PC-9 (cell line): ENCODE measurements at regions not wholly inside any gene's neighbourhood (a gene's known extent, or its start where the extent isn't known, plus 50 kb on each side); places are given as distances from the start of the nearest gene placed in this dataset.

Experiments used
- CTCF ChIP-seq: fragments of 200-600 bp; sonication (generic); conservative IDR thresholded peaks from 2 replicates; pipeline ENCODE4 v1.6.1; 2017; ENCODE audit warnings: mixed run types, antibody characterized with exemption, mild to moderate bottlenecking, moderate library complexity
- EZH2 ChIP-seq: fragments of 200-600 bp; sonication (generic); IDR thresholded peaks from 2 replicates; pipeline ENCODE4 v1.8.0; 2017; ENCODE audit warnings: antibody characterized with exemption, low read depth

- TF ChIP-seq CTCF, result no peak
- no peak for TF ChIP-seq EZH2
Measured at GRCh38 chr7:84490661-84491060, 296.1 kb upstream of the SEMA3A start.
